Activated effector memory CD4-positive, alpha-beta T cell treated with anti-CD3 and anti-CD28 coated beads, Interleukin-2, amount 50 U/mL, for 16 hours (primary cell): ENCODE measurements at regions not wholly inside any gene's neighbourhood (a gene's known extent, or its start where the extent isn't known, plus 50 kb on each side); places are given as distances from the start of the nearest gene placed in this dataset.

Source experiments
- DNase-seq: peaks from one replicate; pipeline ENCODE4 v3.0.0-alpha.2; 2020

DNA sequence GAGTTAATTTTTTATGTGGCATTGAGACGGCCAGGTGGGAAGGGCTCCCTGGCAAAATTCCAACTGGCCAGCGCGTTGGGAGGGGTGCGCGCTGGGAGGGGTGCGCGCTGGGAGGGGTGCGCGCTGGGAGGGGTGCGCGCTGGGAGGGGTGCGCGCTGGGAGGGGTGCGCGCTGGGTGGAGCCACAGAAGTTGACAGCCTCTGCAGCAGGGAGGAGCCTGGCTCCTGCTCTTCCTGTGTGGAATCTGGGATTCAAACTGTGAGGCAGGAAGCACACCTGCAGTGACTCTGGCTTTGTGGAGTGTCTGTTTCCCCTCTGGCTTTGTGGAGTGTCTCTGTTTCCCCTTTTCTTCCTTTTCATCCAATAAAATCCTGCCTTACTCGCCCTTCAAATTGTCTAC lies 147.9 kb upstream of the CBLN2 start:
- DNase-seq, result no peak

DNA sequence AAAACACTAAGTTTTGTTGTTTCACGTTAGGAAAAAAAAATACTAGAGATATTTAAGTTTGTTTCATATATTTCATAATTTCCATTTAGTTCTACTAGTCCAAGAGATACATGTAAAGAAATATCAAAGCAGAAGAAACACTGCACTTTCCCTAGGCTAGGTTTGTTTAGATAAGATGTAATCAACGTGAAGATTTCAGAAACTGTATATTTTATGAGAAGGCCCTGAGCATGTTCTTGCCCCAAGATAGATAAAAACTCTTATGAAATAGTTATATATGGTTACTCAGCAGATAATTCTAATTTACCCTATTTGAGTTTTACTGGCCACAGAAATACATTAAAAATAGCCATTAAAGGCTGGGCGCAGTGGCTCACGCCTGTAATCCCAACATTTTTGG lies 143.6 kb upstream of the CBLN2 start:
- no peak for DNase-seq

DNA sequence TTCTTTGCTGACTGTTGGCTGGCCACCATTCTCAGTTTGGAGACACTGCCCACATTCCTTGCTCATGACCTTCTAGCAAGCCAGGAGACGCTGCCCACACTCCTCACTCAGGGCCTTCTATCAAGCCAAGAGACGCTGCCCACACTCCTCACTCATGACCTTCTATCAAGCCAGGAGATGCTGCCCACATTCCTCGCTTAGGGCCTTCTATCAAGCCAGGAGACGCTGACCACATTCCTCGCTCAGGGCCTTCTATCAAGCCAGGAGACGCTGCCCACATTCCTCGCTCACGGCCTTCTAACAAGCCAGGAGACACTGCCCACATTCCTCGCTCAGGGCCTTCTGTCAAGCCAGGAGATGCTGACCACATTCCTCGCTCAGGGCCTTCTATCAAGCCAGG lies 131.3 kb upstream of the CBLN2 start:
- DNase-seq, result no peak

DNA sequence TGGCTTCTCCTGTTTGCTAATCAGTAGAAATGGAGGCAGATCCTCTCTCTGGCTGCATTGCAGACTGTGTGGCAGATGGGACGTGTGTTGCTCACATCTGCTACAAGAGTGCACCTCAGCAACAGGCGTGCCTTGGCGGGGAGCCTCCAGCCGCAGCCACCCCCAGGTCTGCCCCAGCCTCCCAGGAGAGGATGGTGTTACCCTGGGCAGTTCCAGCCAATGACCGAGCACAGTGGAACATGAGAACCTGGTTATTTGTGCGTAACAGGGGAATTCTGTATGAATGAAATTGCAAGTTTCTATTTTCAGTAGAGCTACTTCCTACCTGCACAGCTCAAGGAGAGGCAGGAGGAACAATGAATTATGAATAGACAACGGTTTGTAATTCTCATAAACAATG lies 130.6 kb upstream of the CBLN2 start:
- no peak for DNase-seq

DNA sequence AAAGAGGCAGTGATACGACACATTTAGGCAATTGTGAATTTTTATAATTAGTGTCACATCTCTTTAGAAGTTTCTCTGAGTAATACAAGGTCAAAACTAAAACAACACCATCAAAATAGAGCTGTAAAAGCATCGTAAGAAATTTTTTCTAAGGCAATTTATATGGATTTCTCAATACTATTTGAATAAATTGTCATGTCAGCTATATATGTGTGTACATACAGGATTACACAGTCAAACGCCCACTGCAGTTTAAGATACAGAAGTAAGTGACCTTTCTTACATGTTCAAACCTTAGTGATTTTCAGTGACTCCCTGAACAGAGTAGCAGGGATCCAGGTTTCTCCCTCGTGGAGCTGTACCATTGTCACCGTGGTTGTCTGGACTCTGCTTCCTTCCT lies 129.1 kb upstream of the CBLN2 start:
- no peak for DNase-seq

DNA sequence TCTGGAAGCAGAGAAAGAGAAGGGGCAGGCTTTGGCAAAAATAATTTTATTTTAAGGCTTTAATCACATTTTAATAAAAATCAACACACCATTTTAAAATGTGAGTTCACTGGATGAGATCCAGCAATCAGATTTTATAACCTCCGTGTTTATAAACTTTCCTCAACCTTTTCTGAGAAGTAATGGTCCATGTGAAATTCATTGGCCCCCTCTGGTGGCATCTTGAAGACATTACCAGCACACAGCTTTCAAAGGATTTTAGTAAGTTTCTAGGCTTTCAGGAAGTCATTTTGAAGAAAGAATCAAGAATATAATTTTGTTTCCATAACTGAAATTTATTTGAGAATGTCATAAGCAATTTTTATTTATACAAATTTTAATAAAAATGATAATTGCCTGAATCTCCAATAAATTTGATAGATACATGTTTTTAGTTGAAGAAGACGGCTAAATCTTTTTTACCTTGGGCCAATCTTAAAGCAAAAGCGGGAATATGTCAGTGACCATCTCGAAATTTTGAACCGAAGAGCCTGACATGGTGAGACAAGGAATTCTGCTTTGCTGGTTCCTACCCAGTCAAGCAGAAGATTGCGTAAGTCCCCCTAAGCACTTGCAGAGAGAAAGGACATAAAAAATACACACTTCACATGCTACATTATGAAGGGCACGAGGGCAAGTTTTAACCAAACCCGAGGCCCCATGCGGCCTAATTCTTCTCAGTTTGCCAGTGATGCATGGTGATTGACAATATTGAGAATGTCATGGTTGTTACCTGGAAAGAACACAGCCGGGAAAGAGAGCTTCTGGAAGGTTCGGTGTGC lies 128.4 kb upstream of the CBLN2 start:
- DNase-seq, result no peak

- no peak for DNase-seq
Measured at GRCh38 chr18:72667932-72668331, 123.8 kb upstream of the CBLN2 start.

DNA sequence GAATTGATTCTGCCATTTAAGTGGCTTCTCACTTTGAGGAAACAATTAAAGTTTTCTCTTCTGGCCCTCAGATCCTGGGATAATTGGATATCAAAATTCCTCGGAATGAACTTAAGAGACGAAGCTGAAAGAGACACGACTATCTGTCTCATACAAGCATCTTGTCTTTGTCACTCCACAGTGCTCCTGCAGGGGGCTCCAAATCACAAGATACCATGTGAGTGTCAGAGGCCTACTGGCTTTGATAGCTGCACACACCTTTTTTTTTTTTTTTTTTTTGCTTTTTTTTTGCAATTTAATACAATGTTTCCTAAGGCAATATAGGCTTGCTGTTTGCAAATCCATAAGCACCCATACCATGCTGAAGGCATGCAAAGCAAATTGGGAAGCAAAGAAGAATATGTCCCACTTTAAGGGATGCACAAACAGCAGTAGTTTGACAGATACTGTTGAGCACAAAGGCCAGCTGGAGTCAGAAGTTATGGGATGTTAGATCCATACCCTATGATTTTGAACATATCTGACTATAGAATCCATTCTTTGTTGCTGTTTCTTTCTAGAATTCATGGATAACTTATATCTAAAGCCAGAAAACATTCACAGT lies 109.0 kb upstream of the CBLN2 start:
- peak; percentile 65 for DNase-seq

- DNase-seq, result no peak
Measured at GRCh38 chr18:72651033-72651432, 106.9 kb upstream of the CBLN2 start.

GRCh38 chr18:72648481-72648960 lies 104.4 kb upstream of the CBLN2 start:
- DNase-seq, result no peak

DNA sequence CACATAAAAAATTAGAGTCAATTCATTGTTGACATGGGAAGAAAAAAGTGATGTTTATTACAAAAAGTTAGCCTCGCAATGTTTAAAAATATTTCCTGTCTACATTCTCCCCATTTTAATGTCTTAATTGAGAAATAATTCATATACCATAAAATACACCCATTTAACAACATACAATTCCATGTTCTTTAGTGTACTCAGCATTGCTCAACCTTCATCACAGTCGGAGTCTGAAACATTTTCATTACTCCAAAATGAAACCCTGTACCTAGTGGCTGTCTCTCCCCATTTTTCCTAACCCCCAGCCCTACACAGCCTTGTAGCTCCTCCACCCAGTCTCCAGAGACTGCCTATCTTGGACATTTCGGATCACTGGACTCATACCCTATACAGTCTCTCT lies 103.9 kb upstream of the CBLN2 start:
- DNase-seq, result no peak

GRCh38 chr18:72640557-72640956 lies 96.4 kb upstream of the CBLN2 start:
- DNase-seq, result no peak

- no peak for DNase-seq
Measured at GRCh38 chr18:72638376-72638775, 94.2 kb upstream of the CBLN2 start.

DNA sequence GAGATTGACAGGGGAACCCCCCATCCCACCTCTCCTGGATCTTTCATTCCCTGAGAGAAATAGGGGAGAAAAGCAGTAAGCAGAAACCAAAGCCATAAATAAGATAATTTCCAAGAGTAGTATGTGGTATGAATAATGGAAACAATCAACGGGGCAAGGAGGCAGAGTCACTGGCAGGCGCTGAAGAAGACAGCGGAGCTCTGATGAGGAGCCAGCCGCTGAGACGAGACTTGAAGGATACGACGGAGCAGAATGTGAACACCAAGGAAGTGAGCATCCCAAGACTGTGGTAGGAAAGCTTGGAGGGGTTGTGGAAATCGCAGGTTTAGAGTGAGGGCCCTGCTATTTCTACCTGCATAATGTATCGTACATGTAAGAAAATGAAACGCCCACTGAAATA lies 93.6 kb upstream of the CBLN2 start:
- DNase-seq, result no peak

GRCh38 chr18:72637299-72637698 lies 93.2 kb upstream of the CBLN2 start:
- no peak for DNase-seq

- DNase-seq, result no peak
Measured at GRCh38 chr18:72636611-72637010, 92.5 kb upstream of the CBLN2 start.

- DNase-seq, result no peak
Measured at GRCh38 chr18:72634500-72634899, 90.4 kb upstream of the CBLN2 start.

DNA sequence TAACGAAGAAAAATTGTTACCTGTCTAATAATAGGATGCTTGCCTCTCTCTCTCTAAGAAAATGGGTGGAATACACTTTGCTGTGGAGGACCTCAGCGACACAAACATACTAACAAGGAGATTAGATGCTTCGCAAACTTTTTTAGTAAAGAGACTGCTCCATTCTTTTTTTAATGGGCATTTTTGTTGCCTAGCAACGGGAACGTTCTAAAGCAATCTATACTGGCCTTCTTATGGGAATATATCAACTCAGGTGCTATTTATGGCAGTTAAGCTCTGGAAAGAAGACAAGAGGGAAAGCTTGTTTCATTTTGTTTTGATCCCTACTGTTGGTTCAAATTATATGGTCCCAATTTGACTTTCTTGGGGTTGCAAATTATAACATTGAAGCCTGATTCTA lies 86.8 kb upstream of the CBLN2 start:
- no peak for DNase-seq

- no peak for DNase-seq
Measured at GRCh38 chr18:72623444-72623843, 79.3 kb upstream of the CBLN2 start.

GRCh38 chr18:72613534-72613930 lies 69.4 kb upstream of the CBLN2 start:
- no peak for DNase-seq

DNA sequence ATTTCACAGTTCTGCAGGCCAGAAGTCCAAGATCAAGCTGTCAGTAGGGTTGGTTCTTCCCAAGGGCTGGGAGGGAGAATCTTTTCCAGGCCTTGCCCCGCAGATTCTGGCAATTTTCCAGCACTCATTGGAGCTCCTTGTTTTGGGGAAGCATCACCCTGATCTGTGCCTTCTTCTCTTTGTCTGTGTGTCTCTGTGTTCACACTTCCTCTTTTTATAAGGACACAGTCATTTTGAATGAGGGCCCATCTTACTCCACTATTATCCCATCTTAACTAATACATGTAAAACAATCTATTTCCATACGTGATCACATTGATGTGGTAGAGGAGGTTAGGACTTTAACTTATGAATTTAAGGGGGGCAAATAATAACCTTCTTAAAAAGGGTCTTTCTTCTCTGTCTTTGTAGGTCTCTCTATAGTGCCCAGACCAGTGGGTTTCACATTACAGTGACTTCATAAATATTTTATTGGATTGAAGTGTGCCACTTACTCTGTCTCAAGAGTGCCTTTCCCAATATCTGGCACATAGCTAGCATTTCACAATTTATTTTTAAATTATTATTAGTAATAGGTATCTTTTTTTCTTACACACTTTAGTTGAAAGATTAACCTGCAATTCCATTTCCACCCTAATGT lies 68.9 kb upstream of the CBLN2 start:
- no peak for DNase-seq

DNA sequence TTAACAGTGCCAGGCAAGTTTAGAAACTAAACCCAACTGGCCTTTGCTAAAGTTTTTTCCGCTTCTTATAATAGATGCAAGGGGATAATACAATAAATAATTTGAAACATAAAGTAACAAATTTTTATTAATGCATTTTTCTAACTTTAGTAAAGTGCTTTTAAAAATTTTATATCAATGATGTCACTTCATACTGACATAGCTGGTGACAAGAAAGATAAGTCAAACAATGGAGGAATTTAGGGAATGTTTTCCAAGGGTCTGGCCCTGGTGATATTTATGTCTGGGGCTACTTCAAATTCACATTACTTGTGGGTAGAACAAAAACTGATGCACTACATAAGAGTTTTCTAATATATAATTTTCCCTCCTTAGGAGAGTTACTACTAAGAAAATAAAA lies 61.2 kb upstream of the CBLN2 start:
- no peak for DNase-seq

DNA sequence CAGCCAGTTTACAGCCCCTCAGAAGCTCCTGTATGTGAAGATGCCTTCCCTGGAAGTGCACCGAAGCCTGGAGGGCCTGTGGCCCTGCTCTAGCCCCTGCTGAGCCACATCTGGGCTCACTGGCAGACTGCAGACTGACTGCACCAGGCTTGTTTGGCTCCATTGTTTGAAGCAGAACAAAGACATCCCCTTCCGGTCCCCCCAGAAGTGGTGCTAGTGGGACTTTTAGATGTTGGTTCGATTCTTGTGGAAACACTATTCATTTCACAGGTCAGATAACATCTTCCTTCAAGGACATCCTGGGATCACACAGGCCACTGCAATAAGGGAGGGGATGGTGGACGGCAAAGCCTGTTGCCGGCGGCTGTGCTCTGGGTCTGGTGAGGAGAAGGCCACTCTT lies 57.8 kb upstream of the CBLN2 start:
- no peak for DNase-seq

DNA sequence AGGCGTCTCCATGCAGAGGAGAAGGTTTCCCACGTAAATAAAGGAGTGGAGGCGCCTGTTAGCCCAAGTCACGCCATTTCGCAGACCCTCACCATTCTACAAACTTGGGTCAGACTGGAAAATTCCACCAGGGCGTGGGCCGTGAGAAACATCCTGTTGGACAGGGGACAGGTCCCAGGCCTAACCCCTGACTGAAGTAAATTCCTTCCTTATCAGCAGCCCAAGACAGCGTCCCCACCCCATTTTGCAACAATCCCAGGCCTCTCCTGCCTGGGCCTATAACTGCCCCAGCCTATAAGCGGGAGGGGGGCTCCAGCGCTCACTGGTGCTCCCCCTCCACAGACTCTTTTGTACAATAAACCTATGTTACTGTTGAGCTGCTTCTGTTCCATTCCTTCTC lies 57.3 kb upstream of the CBLN2 start:
- no peak for DNase-seq
